Esophagus squamous epithelium (tissue), 5 donors: ENCODE measurements at regions not wholly inside any gene's neighbourhood (a gene's known extent, or its start where the extent isn't known, plus 50 kb on each side); places are given as distances from the start of the nearest gene placed in this dataset.

Source experiments
- DNase-seq: peaks from one replicate; lab custom pipeline; 2025; lab: John Stamatoyannopoulos, UW
- H3K27ac ChIP-seq, 4 donors: fragments of 200-600 bp; sonication (generic); one replicate each; pipeline ENCODE4 v1.5.1; 2016 to 2019; ENCODE audit warnings: mild to moderate bottlenecking in 1 of 4
- H3K27me3 ChIP-seq, 4 donors: fragments of 200-600 bp; sonication (generic); 1 replicate in 3 of 4; 2 replicates in 1 of 4; pipeline versions ENCODE4 v1.5.1 to v1.6.0; 2017 to 2021; ENCODE audit warnings: antibody characterized with exemption in 1 of 4
- H3K36me3 ChIP-seq, 3 donors: fragments of 200-600 bp; sonication (generic); one replicate each; pipeline ENCODE4 v1.5.1; 2016 to 2019
- H3K4me1 ChIP-seq, 3 donors: fragments of 200-600 bp; sonication (generic); one replicate each; pipeline ENCODE4 v1.5.1; 2017 to 2019
- H3K4me3 ChIP-seq, 4 donors: fragments of 200-600 bp; sonication (generic); 1 replicate in 3 of 4; 2 replicates in 1 of 4; pipeline ENCODE4 v1.5.1; 2016 to 2019; ENCODE audit warnings: mild to moderate bottlenecking in 2 of 4, moderate library complexity in 1 of 4
- H3K9me3 ChIP-seq, 3 donors: fragments of 200-600 bp; sonication (generic); one replicate each; pipeline ENCODE4 v1.5.1; 2016 to 2019
- CTCF ChIP-seq, 6 experiments: fragments of 450-650 bp in 4 of 6; fragments of 200-600 bp in 2 of 6; sonication (generic) in 2 of 6; IDR thresholded peaks; one replicate each; pipeline ENCODE4 v1.5.1; 2016 to 2019; ENCODE audit warnings: antibody characterized with exemption in 6 of 6, mild to moderate bottlenecking in 4 of 6, moderate library complexity in 4 of 6
- POLR2A ChIP-seq, 4 donors: fragments of 450-650 bp; IDR thresholded peaks; one replicate each; pipeline ENCODE4 v1.6.1; 2017; ENCODE audit warnings: antibody characterized with exemption in 4 of 4, mild to moderate bottlenecking in 4 of 4, moderate library complexity in 3 of 4
- WGBS, 2 donors: methylation state at CpG; one replicate each; pipeline ENCODE4 v1.1.5; 2018; 5-methylcytosine and 5-hydroxymethylcytosine counted together
- intact Hi-C: fragments of 100-400 bp; cut with DNase I; formaldehyde crosslinking; loops from one replicate; pipeline ENCODE4 v1.15.0; 2022
- donor health status: DM: yes; HTN: yes; CAD: no.

GRCh38 chr1:213767683-213768082 is 220.1 kb upstream of the PROX1 start:
- intact Hi-C loops: no loop called here
- Histone ChIP-seq H3K4me3 (no peak overlapping the region), H3K27me3 (no peaks in the 10 kb centered on the region), H3K9me3 (no peaks in the 10 kb centered on the region), H3K36me3 (no peaks in the 10 kb centered on the region), H3K27ac (no peak overlapping the region), H3K4me1 (no peaks in the 10 kb centered on the region)
- WGBS, 2 donors: 73 to 80% methylated on average over 4 of the region's 4 CpGs
- DNase-seq: no peak
- TF ChIP-seq POLR2A (IDR thresholded peaks at IDR 0.05) (no peak), CTCF (IDR thresholded peaks at IDR 0.05) (no peak)

- no peak overlapping the region for H3K27ac ChIP-seq
- no peaks in the 10 kb centered on the region for H3K9me3 ChIP-seq
- no peaks in the 10 kb centered on the region for H3K27me3 ChIP-seq
- DNase-seq: no peak
- 70 to 73% methylated on average over 16 to 22 of the region's 23 CpGs for WGBS, 2 donors
- no peaks in the 10 kb centered on the region for H3K4me1 ChIP-seq
- intact Hi-C loops: no loop called here
- H3K4me3 ChIP-seq: no peak overlapping the region
- TF ChIP-seq CTCF (IDR thresholded peaks at IDR 0.05) (no peak), POLR2A (IDR thresholded peaks at IDR 0.05) (no peak)
- no peaks in the 10 kb centered on the region for H3K36me3 ChIP-seq
Observed at GRCh38 chr1:213772128-213773063, 215.4 kb upstream of the PROX1 start.

GRCh38 chr1:213773975-213774374 is 213.8 kb upstream of the PROX1 start:
- H3K9me3 ChIP-seq: no peaks in the 10 kb centered on the region
- WGBS, 2 donors: 69 to 75% methylated on average over 1 of the region's 1 CpG
- H3K4me1 ChIP-seq: no peaks in the 10 kb centered on the region
- H3K27ac ChIP-seq: no peak overlapping the region
- no peak overlapping the region for H3K4me3 ChIP-seq
- H3K36me3 ChIP-seq: no peaks in the 10 kb centered on the region
- intact Hi-C loops: no loop called here
- no peaks in the 10 kb centered on the region for H3K27me3 ChIP-seq
- no peak for TF ChIP-seq CTCF (IDR thresholded peaks at IDR 0.05)
- TF ChIP-seq POLR2A (IDR thresholded peaks at IDR 0.05): no peak
- DNase-seq: no peak

- H3K4me3 ChIP-seq: no peak overlapping the region
- H3K9me3 ChIP-seq: no peaks in the 10 kb centered on the region
- WGBS, 2 donors: 76 to 84% methylated on average over 5 of the region's 5 CpGs
- no peak for DNase-seq
- H3K4me1 ChIP-seq: no peaks in the 10 kb centered on the region
- H3K36me3 ChIP-seq: no peaks in the 10 kb centered on the region
- no peaks in the 10 kb centered on the region for H3K27me3 ChIP-seq
- intact Hi-C loops: no loop called here
- TF ChIP-seq POLR2A (IDR thresholded peaks at IDR 0.05) (no peak), CTCF (IDR thresholded peaks at IDR 0.05) (no peak)
- no peak overlapping the region for H3K27ac ChIP-seq
Observed at GRCh38 chr1:213776969-213777368, 210.8 kb upstream of the PROX1 start.

- WGBS, 2 donors: 17 to 58% methylated on average over 5 of the region's 5 CpGs
- no peaks in the 10 kb centered on the region for H3K9me3 ChIP-seq
- no peak for TF ChIP-seq CTCF (IDR thresholded peaks at IDR 0.05)
- TF ChIP-seq POLR2A (IDR thresholded peaks at IDR 0.05): no peak
- no peaks in the 10 kb centered on the region for H3K36me3 ChIP-seq
- peaks cover 0 to 10% (median 0%) of the 10 kb centered on the region in 4 donors for H3K27me3 ChIP-seq
- no peak overlapping the region for H3K4me3 ChIP-seq
- H3K4me1 ChIP-seq: no peaks in the 10 kb centered on the region
- H3K27ac ChIP-seq: no peak overlapping the region
- no peak for DNase-seq
- intact Hi-C loops: no loop called here
Observed at GRCh38 chr1:213779228-213779627, 208.5 kb upstream of the PROX1 start.
